ENCODE measurements at regions not wholly inside any gene's neighbourhood (a gene's known extent, or its start where the extent isn't known, plus 50 kb on each side); places are given as distances from the start of the nearest gene placed in this dataset.

DNA sequence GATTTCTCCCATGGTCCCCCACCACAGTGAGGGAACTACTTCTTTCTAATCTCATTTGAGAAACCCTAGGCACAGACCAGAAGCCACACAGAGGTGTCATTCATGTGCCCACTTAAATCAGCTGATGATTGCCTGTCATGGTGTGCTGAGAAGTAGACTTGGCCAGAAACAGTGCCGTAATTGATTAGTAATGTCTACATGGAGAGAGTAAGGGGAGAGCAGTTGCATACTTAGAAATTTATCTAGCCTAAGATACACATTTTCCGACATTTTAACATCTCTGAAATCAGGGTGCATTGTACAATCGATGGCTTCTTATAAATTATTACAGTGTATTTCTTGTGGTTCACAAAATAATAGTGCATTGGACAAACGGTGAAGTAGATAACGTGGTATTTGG is 271.8 kb downstream of the IRF8 start:
- peaks cover 26% of the 10 kb centered on the region for H3K27me3 Mint-ChIP-seq
- no peaks in the 10 kb centered on the region for H3K4me1 Mint-ChIP-seq
- H3K9me3 Mint-ChIP-seq: peaks cover 4 to 7% (median 7%) of the 10 kb centered on the region in 3 donors
- no peak overlapping the region for H3K27ac Mint-ChIP-seq
- H3K4me3 Mint-ChIP-seq: no peak overlapping the region
- no peaks in the 10 kb centered on the region for H3K36me3 Mint-ChIP-seq

DNA sequence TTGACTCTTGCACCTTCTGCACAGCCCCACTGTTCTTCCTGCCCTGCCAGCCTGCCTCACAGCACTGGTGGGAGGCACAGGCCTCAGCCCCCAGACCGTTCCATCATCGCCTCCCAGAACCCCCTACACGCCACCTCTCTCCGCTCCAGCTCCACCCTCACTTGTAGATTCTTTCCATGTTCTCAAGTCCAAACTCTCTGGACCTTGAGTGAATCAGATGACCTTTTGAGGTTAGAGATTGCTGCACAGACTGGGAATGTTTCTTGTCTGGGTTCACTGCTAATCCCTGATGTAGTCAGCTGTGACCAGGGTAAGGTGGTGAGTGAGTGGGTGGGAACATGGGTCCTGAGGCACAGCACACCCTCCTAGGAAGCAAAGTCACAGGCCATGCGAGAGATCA is 272.4 kb downstream of the IRF8 start:
- H3K4me1 Mint-ChIP-seq: no peaks in the 10 kb centered on the region
- no peak overlapping the region for H3K27ac Mint-ChIP-seq
- peaks cover 24% of the 10 kb centered on the region for H3K27me3 Mint-ChIP-seq
- no peak overlapping the region for H3K4me3 Mint-ChIP-seq
- no peaks in the 10 kb centered on the region for H3K36me3 Mint-ChIP-seq
- H3K9me3 Mint-ChIP-seq: peaks cover under 1 to 4% (median 3%) of the 10 kb centered on the region in 3 donors

DNA sequence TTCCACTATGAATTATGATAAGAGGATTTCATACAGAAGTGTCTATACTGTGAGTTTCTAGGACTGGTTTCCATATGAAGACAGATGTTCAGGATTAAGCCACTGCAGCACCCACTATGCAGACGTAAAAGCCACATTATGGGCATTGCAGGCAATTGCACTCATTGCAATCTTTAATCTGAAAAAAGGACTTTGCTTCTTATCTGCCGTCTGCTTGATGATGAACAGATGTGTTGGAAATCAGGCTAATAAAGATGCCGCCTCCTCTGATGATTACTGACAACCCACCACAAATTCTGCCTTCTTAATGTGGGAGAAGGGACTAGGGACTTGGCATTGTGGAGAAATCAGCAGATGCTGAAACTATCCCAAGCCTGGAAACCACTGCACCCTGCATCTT is 276.9 kb downstream of the IRF8 start:
- Mint-ChIP-seq H3K4me1 (no peaks in the 10 kb centered on the region), H3K9me3 (peaks cover 0 to 2% (median 0%) of the 10 kb centered on the region in 3 donors), H3K36me3 (no peaks in the 10 kb centered on the region), H3K27ac (no peak overlapping the region), H3K27me3 (peaks cover 18% of the 10 kb centered on the region), H3K4me3 (no peak overlapping the region)

DNA sequence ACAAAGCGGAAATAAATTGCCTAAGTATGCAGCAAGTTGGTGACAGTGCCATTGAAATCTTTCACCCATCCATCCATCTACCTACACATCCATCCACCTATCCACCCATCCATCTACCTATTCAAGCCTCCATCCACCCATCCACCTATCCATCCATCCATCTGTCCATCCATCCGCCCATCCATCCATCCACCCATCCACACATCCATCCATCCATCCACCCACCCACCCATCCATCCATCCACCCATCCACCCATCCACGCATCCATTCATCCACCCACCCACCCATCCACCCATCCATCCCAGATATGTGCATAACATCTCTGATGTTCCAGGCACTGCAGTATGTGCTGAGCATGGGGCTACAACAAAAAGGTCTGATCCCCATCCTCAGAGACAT is 277.5 kb downstream of the IRF8 start:
- Mint-ChIP-seq H3K27ac (no peak overlapping the region), H3K4me3 (no peak overlapping the region), H3K36me3 (no peaks in the 10 kb centered on the region), H3K4me1 (no peaks in the 10 kb centered on the region), H3K9me3 (peaks cover 0 to 2% (median 0%) of the 10 kb centered on the region in 3 donors), H3K27me3 (peaks cover 18% of the 10 kb centered on the region)

DNA sequence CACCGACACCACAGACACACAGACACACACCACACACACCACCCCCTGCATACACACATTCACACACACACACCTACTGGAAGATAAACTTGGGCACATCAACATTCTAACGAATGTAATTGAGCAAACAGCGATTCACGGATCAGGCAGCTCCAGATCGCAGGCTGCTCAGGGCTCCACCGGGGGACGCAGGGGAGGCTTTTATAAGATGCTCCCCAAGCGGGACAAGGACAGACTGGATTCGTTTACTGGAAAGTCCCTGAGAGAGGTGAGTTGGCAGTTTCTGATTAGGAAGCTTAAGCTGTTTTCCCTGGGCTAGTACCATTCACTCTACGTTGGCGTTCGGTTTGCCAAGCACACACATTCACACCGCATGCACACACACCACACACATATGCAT is 281.3 kb downstream of the IRF8 start:
- no peak overlapping the region for H3K27ac Mint-ChIP-seq
- H3K4me1 Mint-ChIP-seq: no peaks in the 10 kb centered on the region
- H3K9me3 Mint-ChIP-seq: no peaks in the 10 kb centered on the region
- no peaks in the 10 kb centered on the region for H3K36me3 Mint-ChIP-seq
- no peak overlapping the region for H3K4me3 Mint-ChIP-seq
- H3K27me3 Mint-ChIP-seq: peaks cover under 1% of the 10 kb centered on the region

DNA sequence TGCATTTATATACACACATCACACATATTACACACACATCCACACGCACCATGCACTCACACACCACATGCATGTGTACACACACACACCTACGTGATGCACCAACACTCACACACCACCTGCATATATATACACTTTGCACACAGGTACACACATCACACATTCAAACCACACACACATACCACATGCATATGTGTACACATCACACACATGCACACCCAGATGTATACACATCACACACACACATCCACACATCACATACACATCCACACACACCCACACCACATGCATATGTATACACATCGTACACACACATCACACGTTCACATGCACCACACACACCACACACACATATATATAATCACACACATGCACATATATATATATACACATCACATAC is 281.8 kb downstream of the IRF8 start:
- Mint-ChIP-seq H3K27me3 (peaks cover 2% of the 10 kb centered on the region), H3K27ac (no peak overlapping the region), H3K36me3 (no peaks in the 10 kb centered on the region), H3K9me3 (no peaks in the 10 kb centered on the region), H3K4me1 (no peaks in the 10 kb centered on the region), H3K4me3 (no peak overlapping the region)

DNA sequence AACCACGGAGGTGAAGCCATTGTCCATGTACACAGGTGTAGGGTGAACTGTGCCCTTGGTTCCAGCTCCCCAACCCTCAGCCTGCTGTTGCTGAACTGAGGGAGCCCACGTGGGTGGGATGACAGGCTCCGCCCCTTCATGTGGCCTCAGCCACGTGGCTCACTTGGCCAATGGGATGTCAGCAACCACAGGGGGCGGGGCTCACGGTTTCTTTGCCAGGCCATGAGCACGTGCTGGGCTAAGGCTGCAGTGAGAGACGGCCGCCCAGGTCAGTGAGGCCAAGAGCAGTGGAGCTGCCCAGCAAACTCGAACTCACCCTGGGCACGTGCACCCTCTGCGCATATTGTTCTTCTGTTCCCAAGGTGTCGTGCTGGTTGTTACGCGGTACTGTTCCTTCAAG is 282.6 kb downstream of the IRF8 start:
- no peaks in the 10 kb centered on the region for H3K4me1 Mint-ChIP-seq
- H3K9me3 Mint-ChIP-seq: no peaks in the 10 kb centered on the region
- no peaks in the 10 kb centered on the region for H3K36me3 Mint-ChIP-seq
- H3K27me3 Mint-ChIP-seq: peaks cover 6% of the 10 kb centered on the region
- H3K27ac Mint-ChIP-seq: no peak overlapping the region
- no peak overlapping the region for H3K4me3 Mint-ChIP-seq

DNA sequence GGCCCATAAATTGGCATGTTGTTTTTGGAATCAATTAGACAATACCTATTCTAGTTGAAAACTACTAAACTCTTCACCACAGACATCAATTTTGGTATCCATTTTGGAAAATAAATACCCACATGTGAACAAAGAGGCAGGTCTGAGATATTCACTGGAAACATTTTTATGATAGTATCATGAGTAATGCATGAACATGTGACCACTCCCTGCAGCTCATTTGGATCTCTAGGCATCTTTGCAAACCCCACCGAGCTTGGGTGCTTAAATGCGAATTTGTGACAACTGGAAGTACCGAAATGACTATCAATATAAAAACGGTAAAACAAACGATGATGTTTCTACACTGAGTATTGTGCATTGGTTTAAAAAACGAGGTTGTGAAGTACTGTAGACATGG is 285.2 kb downstream of the IRF8 start:
- Mint-ChIP-seq H3K36me3 (no peaks in the 10 kb centered on the region), H3K27ac (no peak overlapping the region), H3K4me1 (no peaks in the 10 kb centered on the region), H3K27me3 (peaks cover 6% of the 10 kb centered on the region), H3K4me3 (no peak overlapping the region), H3K9me3 (no peaks in the 10 kb centered on the region)

DNA sequence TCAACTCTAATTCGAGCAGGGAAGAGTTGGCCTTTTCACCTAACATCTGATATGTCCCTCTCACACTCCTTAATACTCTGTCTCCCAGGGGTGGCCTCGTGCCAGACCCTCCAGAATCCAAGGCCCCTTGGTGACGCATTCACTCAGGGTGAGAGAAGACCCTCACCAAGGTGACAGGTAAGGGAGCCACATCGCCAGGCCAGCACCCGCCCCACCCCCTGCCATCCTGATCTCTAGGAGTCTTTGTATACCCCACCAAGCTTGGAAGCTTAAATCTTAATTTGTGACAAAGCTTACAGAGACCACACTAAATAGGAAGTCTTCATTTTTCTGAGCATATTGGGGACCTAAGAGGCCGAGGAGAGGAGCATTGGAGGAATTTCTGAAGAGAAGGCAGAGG is 286.1 kb downstream of the IRF8 start:
- H3K27me3 Mint-ChIP-seq: peaks cover 6% of the 10 kb centered on the region
- no peaks in the 10 kb centered on the region for H3K36me3 Mint-ChIP-seq
- H3K4me1 Mint-ChIP-seq: no peaks in the 10 kb centered on the region
- no peak overlapping the region for H3K4me3 Mint-ChIP-seq
- H3K27ac Mint-ChIP-seq: no peak overlapping the region
- H3K9me3 Mint-ChIP-seq: no peaks in the 10 kb centered on the region

DNA sequence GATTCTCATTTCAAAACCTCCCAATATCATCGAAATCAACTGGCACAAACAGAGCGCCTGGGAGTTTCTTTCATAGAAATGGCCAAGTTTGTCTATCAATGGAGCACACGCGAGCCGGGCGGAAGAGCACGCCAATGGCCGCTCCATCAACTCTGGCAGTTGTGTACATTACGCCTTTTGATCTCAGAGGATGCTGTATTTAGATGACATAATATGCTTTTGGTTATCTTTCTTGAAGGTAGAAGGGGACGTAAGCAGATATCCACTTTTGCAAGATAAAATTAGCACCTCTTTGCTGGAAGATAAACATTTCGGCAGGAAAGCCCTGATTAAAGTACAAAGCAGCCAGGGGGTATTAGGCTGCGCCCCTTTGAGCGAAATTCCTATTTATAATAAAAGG is 287.4 kb downstream of the IRF8 start:
- Mint-ChIP-seq H3K27ac (no peak overlapping the region), H3K4me3 (no peak overlapping the region), H3K4me1 (no peaks in the 10 kb centered on the region), H3K36me3 (no peaks in the 10 kb centered on the region), H3K27me3 (peaks cover 9% of the 10 kb centered on the region), H3K9me3 (no peaks in the 10 kb centered on the region)

DNA sequence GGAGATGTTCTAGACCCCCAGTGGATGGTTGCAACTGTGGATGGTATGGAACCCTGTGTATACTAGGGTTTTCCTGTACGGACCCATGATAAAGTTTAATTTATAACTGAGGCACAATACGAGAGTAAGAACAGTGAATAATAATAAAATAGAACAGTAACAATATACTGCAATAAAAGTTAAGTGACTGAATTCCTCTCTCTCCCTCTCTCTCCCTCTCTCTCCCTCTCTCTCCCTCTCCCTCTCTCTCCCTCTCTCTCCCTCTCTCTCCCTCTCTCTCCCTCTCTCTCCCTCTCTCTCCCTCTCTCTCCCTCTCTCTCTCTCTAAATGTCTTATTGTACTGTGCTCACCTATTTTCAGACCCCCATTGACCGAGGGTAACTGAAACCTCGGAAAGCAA is 291.0 kb downstream of the IRF8 start:
- H3K4me1 Mint-ChIP-seq: no peaks in the 10 kb centered on the region
- no peak overlapping the region for H3K4me3 Mint-ChIP-seq
- H3K27me3 Mint-ChIP-seq: peaks cover 17% of the 10 kb centered on the region
- H3K36me3 Mint-ChIP-seq: no peaks in the 10 kb centered on the region
- H3K27ac Mint-ChIP-seq: no peak overlapping the region
- H3K9me3 Mint-ChIP-seq: no peaks in the 10 kb centered on the region

DNA sequence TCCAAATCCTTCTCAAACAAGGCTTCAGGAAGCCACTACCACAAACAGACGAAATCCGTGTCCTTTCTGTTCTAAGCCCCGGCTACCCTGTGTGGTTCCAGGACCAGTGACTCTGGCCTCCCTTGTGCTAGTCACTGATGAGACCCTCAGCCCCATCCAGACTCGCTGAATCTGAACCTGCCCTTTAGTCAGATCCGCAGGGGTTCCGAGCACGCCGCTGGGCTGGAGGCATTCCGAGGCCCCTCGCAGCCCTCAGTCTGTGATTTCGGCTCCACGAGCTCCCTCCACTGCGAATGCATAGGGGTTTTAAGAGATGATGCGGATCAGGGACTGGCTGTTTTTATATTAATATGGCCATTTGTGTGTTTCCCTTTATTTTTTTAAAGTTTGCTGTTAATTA is 292.7 kb downstream of the IRF8 start:
- H3K27ac Mint-ChIP-seq: no peak overlapping the region
- peaks cover 17% of the 10 kb centered on the region for H3K27me3 Mint-ChIP-seq
- no peak overlapping the region for H3K4me3 Mint-ChIP-seq
- H3K9me3 Mint-ChIP-seq: no peaks in the 10 kb centered on the region
- no peaks in the 10 kb centered on the region for H3K4me1 Mint-ChIP-seq
- H3K36me3 Mint-ChIP-seq: no peaks in the 10 kb centered on the region

DNA sequence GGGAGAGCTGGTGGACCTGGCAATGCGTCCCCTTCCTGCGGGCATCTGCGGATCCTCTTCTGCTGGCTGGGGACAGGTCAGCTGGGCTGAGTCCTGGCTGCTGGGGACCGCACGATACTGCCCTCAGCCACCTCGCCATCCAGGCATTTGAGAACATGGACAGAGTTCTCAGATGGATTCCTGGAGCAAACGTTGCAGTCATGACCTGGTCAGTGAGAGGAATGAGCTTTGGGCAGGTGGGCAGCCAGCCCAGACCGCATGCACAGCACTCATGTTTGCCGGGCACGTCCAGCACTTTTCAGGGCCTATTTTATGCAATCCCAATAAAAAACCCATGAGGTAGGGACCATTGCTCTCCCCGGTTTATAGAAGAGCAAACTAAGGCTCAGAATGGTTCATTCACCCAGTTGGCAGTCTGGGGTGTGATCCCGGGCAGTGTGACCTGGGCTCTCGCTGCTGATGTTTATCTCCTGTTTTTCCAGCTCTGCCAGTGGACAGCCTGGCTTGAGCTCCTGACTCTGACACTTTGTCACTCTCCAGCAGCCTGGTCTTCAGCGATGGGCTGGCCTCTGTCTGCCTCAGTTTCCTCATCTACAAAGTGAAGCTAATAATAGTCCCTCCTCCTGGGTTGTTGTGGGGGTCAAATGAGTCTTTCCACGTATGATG is 294.7 kb downstream of the IRF8 start:
- H3K4me1 Mint-ChIP-seq: no peaks in the 10 kb centered on the region
- H3K27ac Mint-ChIP-seq: no peak overlapping the region
- H3K36me3 Mint-ChIP-seq: no peaks in the 10 kb centered on the region
- peaks cover 0 to 2% (median 0%) of the 10 kb centered on the region in 3 donors for H3K9me3 Mint-ChIP-seq
- H3K27me3 Mint-ChIP-seq: peaks cover 31% of the 10 kb centered on the region
- H3K4me3 Mint-ChIP-seq: no peak overlapping the region

DNA sequence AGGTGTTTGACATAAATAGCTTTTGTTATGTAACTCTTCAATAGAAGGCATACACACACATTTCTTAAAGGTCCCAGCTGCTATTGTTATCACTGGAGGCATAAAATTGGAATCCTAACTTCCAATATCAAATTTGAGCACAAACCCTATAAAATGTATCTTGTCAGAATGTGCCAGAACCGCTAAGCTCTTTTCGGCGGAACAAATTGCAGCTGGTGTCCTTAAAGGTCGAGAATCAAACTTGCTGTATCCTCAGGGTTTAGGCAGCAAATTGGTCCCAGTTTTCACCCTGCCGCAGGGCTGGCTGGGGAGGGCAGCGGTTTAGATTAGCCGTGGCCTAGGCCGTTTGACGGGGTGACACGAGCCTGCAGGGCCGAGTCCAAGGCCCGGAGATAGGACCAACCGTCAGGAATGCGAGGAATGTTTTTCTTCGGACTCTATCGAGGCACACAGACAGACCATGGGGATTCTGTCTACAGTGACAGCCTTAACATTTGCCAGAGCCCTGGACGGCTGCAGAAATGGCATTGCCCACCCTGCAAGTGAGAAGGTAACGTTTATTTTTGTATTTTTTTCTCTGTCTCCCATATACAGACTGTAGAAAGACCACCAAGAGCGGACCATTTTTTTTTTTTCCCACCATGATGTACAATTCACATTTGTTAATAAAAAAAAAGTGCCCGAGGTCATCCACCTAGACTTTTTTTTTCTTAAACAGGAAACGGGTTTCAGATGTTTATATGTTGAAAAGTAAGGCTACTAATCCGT is 297.1 kb downstream of the IRF8 start:
- Mint-ChIP-seq H3K27ac (no peak overlapping the region), H3K27me3 (peaks cover 46% of the 10 kb centered on the region), H3K9me3 (peaks cover 0 to 2% (median 0%) of the 10 kb centered on the region in 3 donors), H3K36me3 (no peaks in the 10 kb centered on the region), H3K4me1 (no peaks in the 10 kb centered on the region), H3K4me3 (no peak overlapping the region)

DNA sequence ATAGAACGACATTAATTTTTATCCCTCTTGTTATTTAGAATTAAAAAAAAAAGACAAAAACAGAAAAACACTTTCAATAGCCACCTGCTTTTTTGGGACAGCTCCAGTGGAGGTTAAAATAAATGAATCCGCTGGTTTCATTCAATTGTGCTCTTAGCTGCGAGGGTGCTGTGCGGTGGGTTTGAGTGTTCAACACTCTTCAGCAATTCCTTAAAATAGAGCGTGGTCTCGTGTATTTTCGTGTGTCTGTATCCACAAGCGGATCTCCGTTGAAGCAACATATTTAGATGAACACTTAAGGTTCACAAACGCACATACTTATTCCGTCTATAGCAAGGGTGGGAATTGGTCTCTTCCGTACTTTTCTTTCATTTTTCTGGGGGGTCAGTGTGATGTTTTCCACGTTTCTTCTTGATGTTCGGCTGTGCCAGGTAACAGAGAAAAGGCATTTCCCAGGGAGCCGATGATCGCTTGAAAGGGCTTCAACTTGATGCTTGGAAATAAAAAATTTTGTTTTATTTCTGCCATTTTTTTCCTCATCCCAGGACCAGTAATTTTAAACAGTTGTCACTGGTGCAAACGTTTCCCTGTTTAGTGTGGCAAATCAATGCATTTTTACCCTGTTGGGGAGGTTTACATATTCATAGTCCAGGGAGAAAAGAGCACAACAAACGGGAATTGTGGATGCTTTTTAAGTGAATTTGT is 297.9 kb downstream of the IRF8 start:
- Mint-ChIP-seq H3K27me3 (peaks cover 46% of the 10 kb centered on the region), H3K4me3 (no peak overlapping the region), H3K27ac (no peak overlapping the region), H3K4me1 (no peaks in the 10 kb centered on the region), H3K36me3 (no peaks in the 10 kb centered on the region), H3K9me3 (peaks cover 0 to 2% (median 0%) of the 10 kb centered on the region in 3 donors)

Data from IgD-negative memory B cell (primary cell).